Cardiac fibroblast (primary cell): ENCODE measurements at regions not wholly inside any gene's neighbourhood (a gene's known extent, or its start where the extent isn't known, plus 50 kb on each side); places are given as distances from the start of the nearest gene placed in this dataset.
"Not testable (repeated sequence)": the region's sequence is repeated elsewhere in the genome, so short reads cannot be mapped to it uniquely, and the experiment has no call there.

Experiments used
- DNase-seq, 2 donors: peaks; one replicate each; pipeline versions ENCODE4 v3.0.0 to v3.0.0-alpha.2; 2010; ENCODE audit warnings: low read depth in 2 of 2
- H3K4me3 ChIP-seq, 2 donors: replicated peaks in 1 of 2; 1 replicate in 1 of 2; 2 replicates in 1 of 2; pipeline ENCODE4 v1.5.1; 2011; ENCODE audit warnings: low read depth in 2 of 2, low read length in 2 of 2, mild to moderate bottlenecking in 2 of 2, moderate library complexity in 1 of 2
- TF ChIP-seq, protein P1 (sequence below): IDR thresholded peaks from one replicate; pipeline ENCODE4 v1.5.1; 2011; ENCODE audit warnings: low read depth, mild to moderate bottlenecking, low read length, inconsistent platforms

DNA sequence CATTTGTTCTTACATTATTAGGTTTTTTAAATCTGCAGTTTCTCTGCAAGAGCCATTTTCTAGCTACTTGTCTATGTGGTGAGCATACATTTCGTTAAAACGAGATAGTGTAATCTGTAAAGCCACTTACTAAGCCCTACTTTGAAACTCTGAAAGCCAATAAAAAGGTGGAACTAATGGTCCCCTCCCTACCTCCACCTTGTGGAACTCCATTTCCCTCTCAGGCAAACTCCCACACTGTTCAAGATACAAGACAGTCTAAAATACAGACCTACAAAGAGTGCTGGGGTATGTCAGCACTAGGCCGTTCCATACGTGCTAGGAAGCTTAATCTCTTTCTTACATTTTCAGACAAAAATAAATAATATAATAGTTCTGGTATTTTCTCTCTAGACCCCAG, 74.1 kb downstream of the DUSP6 start:
- no peak overlapping the region for H3K4me3 ChIP-seq
- DNase-seq: no peak
- TF ChIP-seq, protein P1, sequence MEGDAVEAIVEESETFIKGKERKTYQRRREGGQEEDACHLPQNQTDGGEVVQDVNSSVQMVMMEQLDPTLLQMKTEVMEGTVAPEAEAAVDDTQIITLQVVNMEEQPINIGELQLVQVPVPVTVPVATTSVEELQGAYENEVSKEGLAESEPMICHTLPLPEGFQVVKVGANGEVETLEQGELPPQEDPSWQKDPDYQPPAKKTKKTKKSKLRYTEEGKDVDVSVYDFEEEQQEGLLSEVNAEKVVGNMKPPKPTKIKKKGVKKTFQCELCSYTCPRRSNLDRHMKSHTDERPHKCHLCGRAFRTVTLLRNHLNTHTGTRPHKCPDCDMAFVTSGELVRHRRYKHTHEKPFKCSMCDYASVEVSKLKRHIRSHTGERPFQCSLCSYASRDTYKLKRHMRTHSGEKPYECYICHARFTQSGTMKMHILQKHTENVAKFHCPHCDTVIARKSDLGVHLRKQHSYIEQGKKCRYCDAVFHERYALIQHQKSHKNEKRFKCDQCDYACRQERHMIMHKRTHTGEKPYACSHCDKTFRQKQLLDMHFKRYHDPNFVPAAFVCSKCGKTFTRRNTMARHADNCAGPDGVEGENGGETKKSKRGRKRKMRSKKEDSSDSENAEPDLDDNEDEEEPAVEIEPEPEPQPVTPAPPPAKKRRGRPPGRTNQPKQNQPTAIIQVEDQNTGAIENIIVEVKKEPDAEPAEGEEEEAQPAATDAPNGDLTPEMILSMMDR: no peak

DNA sequence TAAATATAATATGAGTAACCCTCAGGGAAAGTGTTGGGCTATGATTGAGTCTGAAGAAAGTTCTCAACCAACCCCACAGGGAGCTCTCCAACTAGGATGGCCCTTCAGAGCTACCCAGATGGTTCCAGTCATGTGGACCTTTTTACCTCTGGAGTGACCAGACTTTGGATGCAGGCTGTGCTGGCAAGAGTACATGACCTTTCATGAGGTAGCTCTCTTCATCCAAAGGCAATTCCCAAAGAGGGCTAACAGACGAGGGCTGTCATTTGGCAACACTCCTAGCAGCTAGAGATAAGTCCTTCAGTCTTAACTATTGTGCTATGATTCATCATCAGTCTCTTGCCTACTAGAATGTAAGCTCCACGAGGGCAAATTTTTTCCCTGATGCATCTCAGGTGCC, 75.4 kb downstream of the DUSP6 start:
- H3K4me3 ChIP-seq: no peak overlapping the region
- peak in 1 of 2 donors; percentile 62 for DNase-seq
- TF ChIP-seq, protein P1: no peak

DNA sequence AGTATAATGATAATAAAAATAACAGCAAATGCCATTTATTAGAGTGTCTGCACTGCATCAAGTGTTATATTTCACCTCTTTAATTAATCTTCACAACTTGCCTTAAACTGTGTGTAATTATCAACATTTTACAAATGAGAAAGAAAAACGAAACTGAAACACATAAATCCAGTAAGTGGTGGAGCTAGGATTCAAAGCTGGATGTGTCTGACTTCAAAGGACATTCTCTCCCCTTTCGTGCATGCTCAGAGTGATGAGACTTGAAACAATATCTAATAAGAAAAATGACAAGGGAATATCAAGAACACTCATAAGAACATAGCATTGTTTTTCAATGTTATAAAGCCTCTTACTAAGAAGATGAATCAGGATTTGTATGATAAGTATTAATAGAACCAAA, 78.8 kb downstream of the DUSP6 start:
- no peak for DNase-seq
- no peak overlapping the region for H3K4me3 ChIP-seq
- TF ChIP-seq, protein P1: no peak

DNA sequence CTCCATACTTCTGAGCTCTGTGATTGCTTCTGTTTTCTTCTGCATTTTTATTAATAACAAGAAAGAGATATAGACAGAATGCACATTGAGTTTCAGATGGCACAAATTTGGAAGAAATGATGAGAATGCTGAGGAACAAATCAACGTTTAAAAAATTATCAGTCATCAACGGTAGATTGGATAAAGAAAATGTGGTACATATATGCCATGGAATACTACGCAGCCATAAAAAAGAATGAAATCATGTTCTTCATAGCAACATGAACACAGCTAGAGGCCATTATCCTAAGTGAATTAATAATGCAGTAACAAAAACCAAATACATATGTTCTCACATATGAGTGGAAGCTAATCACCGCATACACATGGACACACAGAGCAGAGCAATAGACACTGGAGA, 81.8 kb downstream of the DUSP6 start:
- DNase-seq: no peak
- TF ChIP-seq, protein P1: no peak
- H3K4me3 ChIP-seq: no peak overlapping the region

DNA sequence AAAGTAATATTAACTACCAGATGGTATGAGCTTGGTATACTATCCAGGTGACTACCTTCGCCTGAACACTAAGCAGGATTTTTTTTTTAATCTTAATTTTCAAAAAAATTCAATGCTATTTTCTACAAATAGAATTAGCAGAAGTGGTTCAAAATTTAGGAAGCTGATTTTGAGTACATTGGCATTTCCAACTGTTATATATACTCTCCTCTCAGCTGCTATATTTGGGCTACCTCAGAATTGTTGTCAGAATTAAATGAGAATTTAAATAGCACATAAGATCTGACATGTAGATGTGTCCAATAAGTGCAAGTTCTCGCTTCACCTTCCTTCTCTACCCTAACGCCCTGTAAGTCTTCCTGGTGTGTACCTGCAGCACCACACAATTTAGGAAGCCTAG, 83.1 kb downstream of the DUSP6 start:
- H3K4me3 ChIP-seq: no peak overlapping the region
- TF ChIP-seq, protein P1: no peak
- no peak for DNase-seq

DNA sequence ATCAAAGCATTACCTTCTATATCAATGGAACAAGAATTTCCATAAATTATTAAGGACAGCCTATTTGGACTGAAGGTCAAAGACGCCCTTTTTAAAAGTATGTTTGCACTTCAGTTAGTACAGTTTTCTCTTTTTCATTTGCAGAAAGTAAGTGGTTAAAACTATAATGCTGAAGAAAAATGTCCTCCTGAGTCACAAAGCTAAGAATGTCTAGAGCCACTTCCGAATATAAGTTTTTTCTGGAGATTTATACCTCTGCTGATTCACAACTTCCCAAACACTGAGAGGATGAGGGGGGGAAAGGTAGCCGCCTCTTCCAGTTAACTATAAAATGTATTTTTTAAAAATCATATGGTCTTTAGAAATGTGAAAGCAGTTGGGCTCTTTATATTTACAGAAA, 84.9 kb downstream of the DUSP6 start:
- H3K4me3 ChIP-seq: no peak overlapping the region
- no peak for DNase-seq
- TF ChIP-seq, protein P1: no peak

DNA sequence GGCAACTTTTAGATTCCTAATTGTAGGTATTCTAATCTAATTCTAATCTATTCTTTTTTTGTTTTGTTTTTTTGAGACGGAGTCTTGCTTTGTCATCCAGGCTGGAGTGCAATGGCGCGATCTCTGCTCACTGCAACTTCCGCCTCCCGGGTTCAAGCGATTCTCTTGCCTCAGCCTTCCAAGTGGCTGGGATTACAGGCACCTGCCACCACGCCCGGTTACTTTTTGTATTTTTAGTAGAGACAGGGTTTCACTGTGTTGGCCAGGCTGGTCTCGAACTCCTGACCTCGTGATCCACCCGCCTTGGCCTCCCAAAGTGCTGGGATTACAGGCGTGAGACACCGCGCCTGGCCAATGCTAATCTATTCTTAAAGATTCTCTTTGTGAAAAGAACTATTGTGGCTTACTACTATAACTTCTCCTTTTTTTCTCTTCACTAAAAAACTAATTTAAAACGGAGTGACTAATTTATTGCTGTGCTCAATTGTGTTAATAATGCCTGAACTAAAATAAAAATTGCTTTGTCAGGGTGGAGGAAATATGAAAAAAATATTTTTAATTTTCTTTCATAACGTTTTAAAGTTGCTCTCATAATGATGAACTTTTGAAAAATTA, 85.6 kb downstream of the DUSP6 start:
- not testable (repeated sequence) for H3K4me3 ChIP-seq, DNase-seq
